HUDEP-2 (cell line): ENCODE measurements at regions not wholly inside any gene's neighbourhood (a gene's known extent, or its start where the extent isn't known, plus 50 kb on each side); places are given as distances from the start of the nearest gene placed in this dataset.

Experiments
- DNase-seq, 76 experiments: peaks; one replicate each; lab custom pipeline; 2025; ENCODE audit not compliant: unreplicated experiment in 76 of 76; lab: John Stamatoyannopoulos, UW

GRCh38 chr17:77437747-77438146 lies 297.0 kb downstream of the SEC14L1 start:
- no peak for DNase-seq

- no peak for DNase-seq
These were observed 297.7 kb downstream of the SEC14L1 start for GRCh38 chr17:77438241-77439188.

- DNase-seq: no peak
These were observed 298.6 kb downstream of the SEC14L1 start for GRCh38 chr17:77439189-77440018.

- DNase-seq: no peak
These were observed 299.8 kb downstream of the SEC14L1 start for GRCh38 chr17:77440560-77440981.

- DNase-seq: no peak
These were observed 300.6 kb downstream of the SEC14L1 start for GRCh38 chr17:77441130-77441920.

- DNase-seq: no peak
These were observed 301.2 kb downstream of the SEC14L1 start for GRCh38 chr17:77441940-77442339.

GRCh38 chr17:77442976-77443747 lies 302.4 kb downstream of the SEC14L1 start:
- DNase-seq: no peak

- no peak for DNase-seq
These were observed 303.0 kb downstream of the SEC14L1 start for GRCh38 chr17:77443748-77444260.

GRCh38 chr17:77444628-77444983 lies 303.8 kb downstream of the SEC14L1 start:
- DNase-seq: no peak

GRCh38 chr17:77444984-77445759 lies 304.4 kb downstream of the SEC14L1 start:
- no peak for DNase-seq

GRCh38 chr17:77445760-77446532 lies 305.2 kb downstream of the SEC14L1 start:
- DNase-seq: peak in 1 of 76 experiments; percentile 2

GRCh38 chr17:77446940-77447634 lies 306.3 kb downstream of the SEC14L1 start:
- DNase-seq: no peak

- DNase-seq: no peak
These were observed 308.7 kb downstream of the SEC14L1 start for GRCh38 chr17:77449373-77449907.

- DNase-seq: peak in 4 of 76 experiments; percentile 10 to 26 (median 15)
These were observed 309.4 kb downstream of the SEC14L1 start for GRCh38 chr17:77449908-77450741.

- no peak for DNase-seq
These were observed 310.0 kb downstream of the SEC14L1 start for GRCh38 chr17:77450742-77451244.

GRCh38 chr17:77451245-77451893 lies 310.6 kb downstream of the SEC14L1 start:
- DNase-seq: no peak
